ENCODE measurements at regions not wholly inside any gene's neighbourhood (a gene's known extent, or its start where the extent isn't known, plus 50 kb on each side); places are given as distances from the start of the nearest gene placed in this dataset.

DNA sequence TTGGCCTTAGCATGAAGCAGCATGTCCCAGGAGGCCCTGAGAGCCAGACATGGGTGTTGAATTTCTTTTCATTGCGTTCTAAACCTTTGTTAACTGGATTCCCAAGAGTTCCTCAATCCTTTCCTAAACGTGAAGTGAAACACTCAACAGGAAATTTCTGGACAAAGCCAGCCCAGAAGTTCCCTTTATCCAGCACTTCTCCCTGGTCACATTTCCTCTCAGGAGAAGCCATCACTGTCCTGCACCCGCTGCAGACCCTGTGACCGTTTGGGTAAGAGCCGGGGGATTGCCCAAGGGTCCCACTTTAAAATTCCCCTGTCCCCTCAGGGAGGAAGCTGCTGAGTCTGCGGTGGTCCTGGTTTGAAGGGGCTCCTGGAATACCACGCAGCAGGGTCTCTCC is 88.0 kb upstream of the ZPBP start:
- in situ Hi-C loops (cut with MboI; ENCODE audit: low sequenced_read_pairs) (no loop called here), dilution Hi-C loops (cut with HindIII; ENCODE audit: low sequenced_read_pairs, unreplicated experiment) (no loop called here)

More for the DNA sequence above, 88.0 kb upstream of the ZPBP start:
- Histone ChIP-seq H3K27me3 (ENCODE audit: control insufficient read depth, insufficient read depth, low read length) (no peaks in the 10 kb centered on the region), H3K79me1 (ENCODE audit: low read depth in 1 of 2, low read length in 2 of 2) (no peaks in the 10 kb centered on the region), H3K9ac (ENCODE audit: low read depth, low read length) (no peak overlapping the region), H2BK15ac (ENCODE audit: low read depth, low read length) (no peak overlapping the region), H3K4me1 (ENCODE audit: control insufficient read depth, insufficient read depth, low read length) (no peaks in the 10 kb centered on the region), H3K9me1 (ENCODE audit: insufficient read depth, low read length) (no peaks in the 10 kb centered on the region), H3K14ac (replicated peaks; ENCODE audit: low read depth, low read length) (no peak overlapping the region), H2AK5ac (ENCODE audit: low read depth, low read length) (no peak overlapping the region), H3K27ac (ENCODE audit: insufficient read depth, low read length) (no peak overlapping the region), H2AK9ac (replicated peaks; ENCODE audit: low read depth, low read length, poor library complexity) (no peak overlapping the region), H4K20me1 (ENCODE audit: insufficient read depth, low read length) (no peaks in the 10 kb centered on the region), H3K4me3 (ENCODE audit: insufficient read depth, low read depth, low read length) (no peak overlapping the region), H2BK20ac (ENCODE audit: low read depth, low read length) (no peak overlapping the region), H2BK5ac (ENCODE audit: low read depth, low read length, poor library complexity, severe bottlenecking) (no peak overlapping the region), H3K4me2 (ENCODE audit: low read depth, low read length) (no peak overlapping the region), H3K56ac (ENCODE audit: extremely low read depth, insufficient read depth, low read length) (no peak overlapping the region), H3K23ac (ENCODE audit: low read depth, low read length) (no peak overlapping the region), H3K18ac (ENCODE audit: low read depth, low read length) (no peak overlapping the region), H4K5ac (ENCODE audit: low read depth, low read length) (no peak overlapping the region), H3K36me3 (ENCODE audit: control insufficient read depth, insufficient read depth, low read length) (no peaks in the 10 kb centered on the region), H3K9me3 (ENCODE audit: control insufficient read depth, insufficient read depth, low read length) (peaks cover 3% of the 10 kb centered on the region), H4K8ac (ENCODE audit: low read depth in 2 of 2, low read length in 2 of 2) (no peak overlapping the region), H2AFZ (replicated peaks; ENCODE audit: low read length, poor library complexity) (no peak overlapping the region), H3K4ac (ENCODE audit: low read depth, low read length) (no peak overlapping the region), H2BK120ac (ENCODE audit: low read depth, low read length) (no peak overlapping the region), H4K91ac (ENCODE audit: insufficient read depth, low read depth, low read length) (no peak overlapping the region)
- 0% methylated on average over 1 of the region's 7 CpGs; no CpG with 5 or more reads in 1 of the 2 experiments for WGBS, 2 experiments (ENCODE audit: extremely low coverage in 2 of 2, insufficient read length in 1 of 2)
- no peak for ATAC-seq (ENCODE audit: low read depth)
- POLR2A ChIA-PET (ENCODE audit: unreplicated experiment) = no interaction called here
- no peak for TF ChIP-seq BHLHE40 (IDR thresholded peaks at IDR 0.05; ENCODE audit: low read depth, low read length)
- TF ChIP-seq CHD1 (IDR thresholded peaks at IDR 0.05; ENCODE audit: low read depth, low read length) = no peak
- TF ChIP-seq, protein P1, sequence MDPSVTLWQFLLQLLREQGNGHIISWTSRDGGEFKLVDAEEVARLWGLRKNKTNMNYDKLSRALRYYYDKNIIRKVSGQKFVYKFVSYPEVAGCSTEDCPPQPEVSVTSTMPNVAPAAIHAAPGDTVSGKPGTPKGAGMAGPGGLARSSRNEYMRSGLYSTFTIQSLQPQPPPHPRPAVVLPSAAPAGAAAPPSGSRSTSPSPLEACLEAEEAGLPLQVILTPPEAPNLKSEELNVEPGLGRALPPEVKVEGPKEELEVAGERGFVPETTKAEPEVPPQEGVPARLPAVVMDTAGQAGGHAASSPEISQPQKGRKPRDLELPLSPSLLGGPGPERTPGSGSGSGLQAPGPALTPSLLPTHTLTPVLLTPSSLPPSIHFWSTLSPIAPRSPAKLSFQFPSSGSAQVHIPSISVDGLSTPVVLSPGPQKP (IDR thresholded peaks at IDR 0.05; ENCODE audit: borderline replicate concordance, low read depth, low read length) = no peak
- TF ChIP-seq, protein P2, sequence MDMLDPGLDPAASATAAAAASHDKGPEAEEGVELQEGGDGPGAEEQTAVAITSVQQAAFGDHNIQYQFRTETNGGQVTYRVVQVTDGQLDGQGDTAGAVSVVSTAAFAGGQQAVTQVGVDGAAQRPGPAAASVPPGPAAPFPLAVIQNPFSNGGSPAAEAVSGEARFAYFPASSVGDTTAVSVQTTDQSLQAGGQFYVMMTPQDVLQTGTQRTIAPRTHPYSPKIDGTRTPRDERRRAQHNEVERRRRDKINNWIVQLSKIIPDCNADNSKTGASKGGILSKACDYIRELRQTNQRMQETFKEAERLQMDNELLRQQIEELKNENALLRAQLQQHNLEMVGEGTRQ (IDR thresholded peaks at IDR 0.05; ENCODE audit: low read depth, low read length) = no peak
- no peak for TF ChIP-seq MAZ (IDR thresholded peaks at IDR 0.05; ENCODE audit: borderline replicate concordance, low read depth, low read length)
- no peak for TF ChIP-seq RAD21 (IDR thresholded peaks at IDR 0.05; ENCODE audit: low read length)
- no peak for TF ChIP-seq SMC3 (IDR thresholded peaks at IDR 0.05; ENCODE audit: low read depth, low read length)
- no peak for TF ChIP-seq CEBPB (IDR thresholded peaks at IDR 0.05; ENCODE audit: low read depth, low read length)
- CTCF ChIA-PET = no interaction called here
- intact Hi-C loops (cut with micrococcal nuclease) = no loop called here
- BruUV-seq (replicated peaks) = no TSS peak
- DNase-seq = no peak
